Renal cortical epithelial cell (primary cell): ENCODE measurements at regions not wholly inside any gene's neighbourhood (a gene's known extent, or its start where the extent isn't known, plus 50 kb on each side); places are given as distances from the start of the nearest gene placed in this dataset.
"Not testable (repeated sequence)": the region's sequence is repeated elsewhere in the genome, so short reads cannot be mapped to it uniquely, and the experiment has no call there.

Experiments used
- DNase-seq: peaks from one replicate; pipeline ENCODE4 v3.0.0-alpha.2; 2011; ENCODE audit warnings: low read depth

GRCh38 chr5:101364469-101364868, 461.4 kb upstream of the ST8SIA4 start:
- DNase-seq = peak; percentile 43

GRCh38 chr5:101362067-101362466, 459.0 kb upstream of the ST8SIA4 start:
- no peak for DNase-seq

- no peak for DNase-seq
Observed at GRCh38 chr5:101346906-101347305, 443.8 kb upstream of the ST8SIA4 start.

GRCh38 chr5:101346447-101346846, 443.4 kb upstream of the ST8SIA4 start:
- DNase-seq = no peak

- no peak for DNase-seq
Observed at GRCh38 chr5:101338226-101338625, 435.1 kb upstream of the ST8SIA4 start.

- DNase-seq = no peak
Observed at GRCh38 chr5:101327816-101328215, 424.7 kb upstream of the ST8SIA4 start.

- no peak for DNase-seq
Observed at GRCh38 chr5:101326766-101327165, 423.7 kb upstream of the ST8SIA4 start.

GRCh38 chr5:101316401-101316800, 413.3 kb upstream of the ST8SIA4 start:
- DNase-seq = not testable (repeated sequence)

GRCh38 chr5:101306391-101307137, 403.5 kb upstream of the ST8SIA4 start:
- DNase-seq = peak; percentile 29

- no peak for DNase-seq
Observed at GRCh38 chr5:101296477-101296876, 393.4 kb upstream of the ST8SIA4 start.

- DNase-seq = no peak
Observed at GRCh38 chr5:101292199-101292598, 389.1 kb upstream of the ST8SIA4 start.

- DNase-seq = not testable (repeated sequence)
Observed at GRCh38 chr5:101290761-101291160, 387.7 kb upstream of the ST8SIA4 start.

- no peak for DNase-seq
Observed at GRCh38 chr5:101288633-101289032, 385.6 kb upstream of the ST8SIA4 start.

- DNase-seq = no peak
Observed at GRCh38 chr5:101284736-101285375, 381.8 kb upstream of the ST8SIA4 start.

- not testable (repeated sequence) for DNase-seq
Observed at GRCh38 chr5:101283938-101284337, 380.9 kb upstream of the ST8SIA4 start.

- DNase-seq = no peak
Observed at GRCh38 chr5:101278917-101279316, 375.8 kb upstream of the ST8SIA4 start.

GRCh38 chr5:101278011-101278687, 375.1 kb upstream of the ST8SIA4 start:
- DNase-seq = peak; percentile 90

- no peak for DNase-seq
Observed at GRCh38 chr5:101271945-101272344, 368.9 kb upstream of the ST8SIA4 start.

GRCh38 chr5:101271416-101271815, 368.3 kb upstream of the ST8SIA4 start:
- no peak for DNase-seq

GRCh38 chr5:101260857-101261256, 357.8 kb upstream of the ST8SIA4 start:
- DNase-seq = peak; percentile 1

- no peak for DNase-seq
Observed at GRCh38 chr5:101253096-101253495, 350.0 kb upstream of the ST8SIA4 start.

GRCh38 chr5:101244621-101245020, 341.5 kb upstream of the ST8SIA4 start:
- no peak for DNase-seq

GRCh38 chr5:101212942-101213514, 309.9 kb upstream of the ST8SIA4 start:
- DNase-seq = no peak
